ENCODE measurements at regions not wholly inside any gene's neighbourhood (a gene's known extent, or its start where the extent isn't known, plus 50 kb on each side); places are given as distances from the start of the nearest gene placed in this dataset.

DNA sequence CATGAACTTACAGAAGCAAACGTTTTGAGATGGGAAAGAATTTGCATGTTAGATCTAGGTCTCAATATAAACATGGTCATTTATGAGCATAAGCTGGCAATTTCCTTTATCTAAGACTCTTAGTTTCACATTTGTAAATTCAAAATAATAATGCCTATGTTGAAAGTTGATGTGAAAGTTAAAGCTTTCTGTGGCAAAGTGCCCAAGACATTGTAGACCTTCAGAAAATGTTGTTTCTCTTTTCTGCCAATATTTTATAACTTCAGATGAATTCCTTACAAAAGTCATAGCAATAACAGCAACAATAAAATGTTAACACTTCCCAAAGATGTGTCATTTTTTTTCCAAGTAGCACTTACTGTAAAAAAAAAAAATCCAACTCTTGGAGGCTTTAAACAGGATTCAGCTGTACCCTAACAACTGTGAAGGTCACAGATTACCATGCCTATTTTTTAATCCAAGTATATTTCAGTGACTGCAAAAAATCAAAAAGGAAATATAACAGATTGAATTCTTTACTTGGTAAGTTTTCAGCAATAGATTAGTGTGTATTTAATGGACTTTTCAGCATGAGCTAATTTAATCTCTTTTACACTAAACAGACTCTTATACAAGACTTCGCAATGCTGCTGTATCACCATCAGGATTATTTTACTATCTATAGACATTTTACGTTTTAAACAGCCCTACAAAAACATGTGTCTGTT is 206.5 kb upstream of the PDE5A start (continued):
- TF ChIP-seq, protein P1, sequence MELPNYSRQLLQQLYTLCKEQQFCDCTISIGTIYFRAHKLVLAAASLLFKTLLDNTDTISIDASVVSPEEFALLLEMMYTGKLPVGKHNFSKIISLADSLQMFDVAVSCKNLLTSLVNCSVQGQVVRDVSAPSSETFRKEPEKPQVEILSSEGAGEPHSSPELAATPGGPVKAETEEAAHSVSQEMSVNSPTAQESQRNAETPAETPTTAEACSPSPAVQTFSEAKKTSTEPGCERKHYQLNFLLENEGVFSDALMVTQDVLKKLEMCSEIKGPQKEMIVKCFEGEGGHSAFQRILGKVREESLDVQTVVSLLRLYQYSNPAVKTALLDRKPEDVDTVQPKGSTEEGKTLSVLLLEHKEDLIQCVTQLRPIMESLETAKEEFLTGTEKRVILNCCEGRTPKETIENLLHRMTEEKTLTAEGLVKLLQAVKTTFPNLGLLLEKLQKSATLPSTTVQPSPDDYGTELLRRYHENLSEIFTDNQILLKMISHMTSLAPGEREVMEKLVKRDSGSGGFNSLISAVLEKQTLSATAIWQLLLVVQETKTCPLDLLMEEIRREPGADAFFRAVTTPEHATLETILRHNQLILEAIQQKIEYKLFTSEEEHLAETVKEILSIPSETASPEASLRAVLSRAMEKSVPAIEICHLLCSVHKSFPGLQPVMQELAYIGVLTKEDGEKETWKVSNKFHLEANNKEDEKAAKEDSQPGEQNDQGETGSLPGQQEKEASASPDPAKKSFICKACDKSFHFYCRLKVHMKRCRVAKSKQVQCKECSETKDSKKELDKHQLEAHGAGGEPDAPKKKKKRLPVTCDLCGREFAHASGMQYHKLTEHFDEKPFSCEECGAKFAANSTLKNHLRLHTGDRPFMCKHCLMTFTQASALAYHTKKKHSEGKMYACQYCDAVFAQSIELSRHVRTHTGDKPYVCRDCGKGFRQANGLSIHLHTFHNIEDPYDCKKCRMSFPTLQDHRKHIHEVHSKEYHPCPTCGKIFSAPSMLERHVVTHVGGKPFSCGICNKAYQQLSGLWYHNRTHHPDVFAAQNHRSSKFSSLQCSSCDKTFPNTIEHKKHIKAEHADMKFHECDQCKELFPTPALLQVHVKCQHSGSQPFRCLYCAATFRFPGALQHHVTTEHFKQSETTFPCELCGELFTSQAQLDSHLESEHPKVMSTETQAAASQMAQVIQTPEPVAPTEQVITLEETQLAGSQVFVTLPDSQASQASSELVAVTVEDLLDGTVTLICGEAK (IDR thresholded peaks at IDR 0.05), result no peak
- TF ChIP-seq, protein P1 (CRISPR knock-in tag; IDR thresholded peaks at IDR 0.05), result no peak
- TF ChIP-seq, protein P2, sequence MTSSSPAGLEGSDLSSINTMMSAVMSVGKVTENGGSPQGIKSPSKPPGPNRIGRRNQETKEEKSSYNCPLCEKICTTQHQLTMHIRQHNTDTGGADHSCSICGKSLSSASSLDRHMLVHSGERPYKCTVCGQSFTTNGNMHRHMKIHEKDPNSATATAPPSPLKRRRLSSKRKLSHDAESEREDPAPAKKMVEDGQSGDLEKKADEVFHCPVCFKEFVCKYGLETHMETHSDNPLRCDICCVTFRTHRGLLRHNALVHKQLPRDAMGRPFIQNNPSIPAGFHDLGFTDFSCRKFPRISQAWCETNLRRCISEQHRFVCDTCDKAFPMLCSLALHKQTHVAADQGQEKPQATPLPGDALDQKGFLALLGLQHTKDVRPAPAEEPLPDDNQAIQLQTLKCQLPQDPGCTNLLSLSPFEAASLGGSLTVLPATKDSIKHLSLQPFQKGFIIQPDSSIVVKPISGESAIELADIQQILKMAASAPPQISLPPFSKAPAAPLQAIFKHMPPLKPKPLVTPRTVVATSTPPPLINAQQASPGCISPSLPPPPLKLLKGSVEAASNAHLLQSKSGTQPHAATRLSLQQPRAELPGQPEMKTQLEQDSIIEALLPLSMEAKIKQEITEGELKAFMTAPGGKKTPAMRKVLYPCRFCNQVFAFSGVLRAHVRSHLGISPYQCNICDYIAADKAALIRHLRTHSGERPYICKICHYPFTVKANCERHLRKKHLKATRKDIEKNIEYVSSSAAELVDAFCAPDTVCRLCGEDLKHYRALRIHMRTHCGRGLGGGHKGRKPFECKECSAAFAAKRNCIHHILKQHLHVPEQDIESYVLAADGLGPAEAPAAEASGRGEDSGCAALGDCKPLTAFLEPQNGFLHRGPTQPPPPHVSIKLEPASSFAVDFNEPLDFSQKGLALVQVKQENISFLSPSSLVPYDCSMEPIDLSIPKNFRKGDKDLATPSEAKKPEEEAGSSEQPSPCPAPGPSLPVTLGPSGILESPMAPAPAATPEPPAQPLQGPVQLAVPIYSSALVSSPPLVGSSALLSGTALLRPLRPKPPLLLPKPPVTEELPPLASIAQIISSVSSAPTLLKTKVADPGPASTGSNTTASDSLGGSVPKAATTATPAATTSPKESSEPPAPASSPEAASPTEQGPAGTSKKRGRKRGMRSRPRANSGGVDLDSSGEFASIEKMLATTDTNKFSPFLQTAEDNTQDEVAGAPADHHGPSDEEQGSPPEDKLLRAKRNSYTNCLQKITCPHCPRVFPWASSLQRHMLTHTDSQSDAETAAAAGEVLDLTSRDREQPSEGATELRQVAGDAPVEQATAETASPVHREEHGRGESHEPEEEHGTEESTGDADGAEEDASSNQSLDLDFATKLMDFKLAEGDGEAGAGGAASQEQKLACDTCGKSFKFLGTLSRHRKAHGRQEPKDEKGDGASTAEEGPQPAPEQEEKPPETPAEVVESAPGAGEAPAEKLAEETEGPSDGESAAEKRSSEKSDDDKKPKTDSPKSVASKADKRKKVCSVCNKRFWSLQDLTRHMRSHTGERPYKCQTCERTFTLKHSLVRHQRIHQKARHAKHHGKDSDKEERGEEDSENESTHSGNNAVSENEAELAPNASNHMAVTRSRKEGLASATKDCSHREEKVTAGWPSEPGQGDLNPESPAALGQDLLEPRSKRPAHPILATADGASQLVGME (CRISPR knock-in tag; IDR thresholded peaks at IDR 0.05), result no peak
- TF ChIP-seq PHF8 (IDR thresholded peaks at IDR 0.05; ENCODE audit: borderline replicate concordance, low read length) (no peak), ZNF165 (CRISPR knock-in tag; IDR thresholded peaks at IDR 0.05; ENCODE audit: borderline replicate concordance) (no peak)
- TF ChIP-seq, protein P3, sequence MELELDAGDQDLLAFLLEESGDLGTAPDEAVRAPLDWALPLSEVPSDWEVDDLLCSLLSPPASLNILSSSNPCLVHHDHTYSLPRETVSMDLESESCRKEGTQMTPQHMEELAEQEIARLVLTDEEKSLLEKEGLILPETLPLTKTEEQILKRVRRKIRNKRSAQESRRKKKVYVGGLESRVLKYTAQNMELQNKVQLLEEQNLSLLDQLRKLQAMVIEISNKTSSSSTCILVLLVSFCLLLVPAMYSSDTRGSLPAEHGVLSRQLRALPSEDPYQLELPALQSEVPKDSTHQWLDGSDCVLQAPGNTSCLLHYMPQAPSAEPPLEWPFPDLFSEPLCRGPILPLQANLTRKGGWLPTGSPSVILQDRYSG (tag; conservative IDR thresholded peaks at IDR 0.05; ENCODE audit: low read depth), result no peak

All from K562 (cell line).